HG02852 (cell line): ENCODE measurements at regions not wholly inside any gene's neighbourhood (a gene's known extent, or its start where the extent isn't known, plus 50 kb on each side); places are given as distances from the start of the nearest gene placed in this dataset.

ENCODE experiments used
- ATAC-seq: cut with Tn5 transposase; IDR thresholded peaks from one replicate; pipeline ENCODE4 v1.9.1; 2021; ENCODE audit warnings: mild to moderate bottlenecking, moderate library complexity; ENCODE audit not compliant: unreplicated experiment

- no peak for ATAC-seq
Observed at GRCh38 chr11:29012507-29012906, 904.3 kb downstream of the METTL15 start.

DNA sequence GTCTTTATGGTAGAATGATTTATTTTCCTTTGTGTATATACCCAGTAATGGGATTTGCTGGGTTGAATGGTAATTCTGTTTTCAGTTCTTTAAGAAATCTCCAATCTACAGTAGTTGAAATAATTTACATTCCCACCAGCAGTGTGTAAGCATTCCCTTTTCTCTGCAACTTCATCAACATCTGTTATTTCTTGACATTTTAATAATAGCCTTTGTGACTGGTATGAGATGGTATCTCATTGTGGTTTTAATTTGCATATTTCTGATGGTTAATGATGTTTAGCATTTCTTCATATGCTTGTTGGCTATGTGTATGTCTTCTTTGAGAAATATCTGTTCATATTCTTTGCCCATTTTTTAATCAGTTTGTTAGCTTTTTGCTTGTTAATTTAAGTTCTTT is 901.2 kb downstream of the METTL15 start:
- no peak for ATAC-seq

DNA sequence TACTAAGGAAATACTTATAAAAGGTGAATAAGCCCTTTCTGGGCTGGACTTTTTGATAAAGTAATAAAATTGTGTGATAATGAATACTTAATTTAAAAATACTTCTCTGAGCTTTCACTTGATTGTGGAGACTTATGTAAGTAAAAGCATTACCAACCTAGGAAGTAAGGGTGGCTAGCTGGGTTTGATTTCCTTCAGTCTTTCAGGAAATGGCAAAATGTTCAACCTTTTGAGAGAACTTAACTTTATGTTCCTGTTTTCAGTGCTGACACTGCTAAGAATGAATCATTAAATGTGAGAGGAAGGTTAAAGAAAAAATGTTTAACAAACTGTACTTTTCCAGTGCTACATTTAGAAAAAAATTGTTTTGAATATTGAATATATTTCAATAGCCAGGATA is 900.3 kb downstream of the METTL15 start:
- ATAC-seq, result no peak

DNA sequence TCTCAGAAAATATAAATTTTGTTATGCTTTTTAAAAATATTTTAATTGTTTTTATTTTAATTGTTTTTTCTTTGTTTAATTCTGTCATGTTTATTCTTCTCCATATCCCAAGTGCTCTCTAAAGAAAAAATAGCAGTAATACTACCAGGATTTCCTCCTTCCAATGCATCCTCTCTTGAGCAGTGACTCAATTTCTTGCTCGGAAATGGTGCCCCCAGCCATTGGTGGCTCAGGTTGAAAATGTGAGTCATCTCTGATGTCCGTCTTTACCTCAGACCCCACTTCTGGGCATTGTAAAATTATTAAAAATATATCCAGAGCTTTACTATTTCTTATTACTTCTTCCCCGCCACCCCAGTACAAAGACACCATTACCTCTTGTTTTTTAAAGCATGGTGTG is 898.5 kb downstream of the METTL15 start:
- ATAC-seq, result no peak

DNA sequence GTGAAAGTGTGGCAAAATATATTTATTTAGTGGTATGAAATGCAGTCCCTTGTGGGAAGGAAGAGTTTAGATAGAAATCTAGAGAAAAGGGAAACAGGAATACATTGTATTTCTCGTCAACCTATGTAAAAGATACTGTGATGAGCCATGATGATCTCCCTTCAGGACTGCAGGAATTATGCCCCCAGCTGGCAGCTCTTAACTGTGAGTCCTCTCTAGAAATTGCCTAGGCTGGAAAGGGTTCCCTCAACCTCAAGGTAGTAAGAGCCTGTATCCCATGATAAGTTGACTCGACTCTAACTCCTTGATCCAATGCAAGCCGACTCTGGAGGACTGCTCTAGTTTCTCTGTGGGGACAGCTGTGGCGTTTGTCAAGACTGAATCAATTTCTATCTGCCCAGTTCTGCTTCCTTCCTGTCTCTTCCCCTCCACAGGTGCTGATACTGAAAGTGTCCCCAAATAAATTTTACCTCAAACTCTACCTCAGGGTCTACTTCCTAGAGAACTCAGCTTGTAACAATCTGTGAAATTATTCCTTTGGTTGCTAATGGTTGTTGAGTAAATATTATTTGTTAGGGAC is 897.3 kb downstream of the METTL15 start:
- ATAC-seq, result no peak

DNA sequence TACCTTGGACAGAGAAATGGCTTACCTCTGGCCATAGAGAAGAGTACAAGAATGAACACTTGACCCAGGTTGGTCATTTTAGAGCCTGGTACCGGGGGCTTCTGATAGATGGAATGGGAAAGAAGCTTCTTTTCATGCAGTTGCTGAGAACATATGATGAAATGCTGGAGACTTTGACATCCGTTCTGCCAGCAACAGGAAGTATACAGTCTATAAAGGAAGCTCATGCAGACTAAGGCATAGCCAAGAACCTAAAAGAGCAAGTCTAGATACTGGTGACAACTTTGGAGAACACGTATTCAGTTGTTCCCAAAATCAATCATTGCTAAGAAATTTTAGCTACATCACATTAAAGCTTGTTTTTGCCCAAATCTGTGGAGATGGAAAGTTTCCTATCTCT is 894.6 kb downstream of the METTL15 start:
- ATAC-seq, result no peak

GRCh38 chr11:28999620-29000019 is 891.4 kb downstream of the METTL15 start:
- no peak for ATAC-seq

DNA sequence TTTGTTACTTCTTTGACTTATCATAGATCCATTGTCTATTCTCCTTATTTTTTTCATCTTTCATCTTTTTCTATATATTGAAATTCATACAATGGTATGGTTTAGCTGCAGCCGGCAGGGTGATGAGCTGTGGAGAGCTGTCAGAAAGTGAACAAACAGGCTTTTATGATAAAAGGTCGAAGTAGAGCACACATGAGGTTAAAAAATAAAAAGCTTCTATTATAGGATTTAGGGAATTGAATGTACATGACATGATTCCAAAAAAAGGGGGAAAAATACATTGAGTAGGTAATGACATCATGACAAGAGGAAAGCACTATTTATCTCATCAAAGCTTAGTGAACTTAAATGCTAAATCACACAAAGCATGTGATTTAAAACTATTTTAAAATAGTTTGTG is 884.8 kb downstream of the METTL15 start:
- no peak for ATAC-seq

GRCh38 chr11:28984231-28984630 is 876.0 kb downstream of the METTL15 start:
- no peak for ATAC-seq

DNA sequence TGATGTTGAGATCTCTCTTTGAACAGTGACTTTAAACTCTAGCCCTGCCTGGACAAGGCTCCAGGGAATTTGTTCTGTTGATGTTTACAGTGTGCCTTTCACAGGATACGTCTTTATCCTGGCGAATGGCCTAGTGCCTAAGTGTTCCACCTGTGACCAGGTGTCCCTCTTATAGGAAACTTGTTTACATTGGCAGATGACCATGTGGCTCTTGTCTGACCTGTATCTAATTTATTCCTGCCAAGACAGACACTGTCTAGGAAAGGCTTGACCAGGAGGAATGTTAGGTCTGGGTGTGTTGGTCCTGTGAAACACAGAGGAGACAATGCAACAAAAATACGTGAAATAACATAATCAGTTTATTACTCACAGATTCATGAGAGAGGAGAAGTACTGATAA is 875.6 kb downstream of the METTL15 start:
- ATAC-seq, result no peak

DNA sequence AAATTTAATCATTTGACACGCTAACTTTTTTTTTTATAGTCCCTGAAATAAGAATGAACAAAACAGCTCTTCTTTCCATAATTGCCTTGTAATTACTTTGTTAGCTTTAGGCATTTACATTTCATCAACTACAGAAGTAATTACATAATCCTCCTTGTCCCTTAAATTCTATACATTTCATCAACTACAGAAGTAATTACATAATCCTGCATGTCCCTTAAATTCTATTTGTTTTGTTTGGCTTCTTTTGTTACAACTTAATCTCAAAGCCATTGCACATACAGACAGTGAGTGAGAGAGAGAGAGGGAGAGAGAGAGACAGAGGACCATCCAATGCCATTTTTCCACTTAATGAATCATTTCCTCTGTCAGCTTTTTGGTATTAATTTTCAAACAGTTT is 873.2 kb downstream of the METTL15 start:
- ATAC-seq, result no peak

DNA sequence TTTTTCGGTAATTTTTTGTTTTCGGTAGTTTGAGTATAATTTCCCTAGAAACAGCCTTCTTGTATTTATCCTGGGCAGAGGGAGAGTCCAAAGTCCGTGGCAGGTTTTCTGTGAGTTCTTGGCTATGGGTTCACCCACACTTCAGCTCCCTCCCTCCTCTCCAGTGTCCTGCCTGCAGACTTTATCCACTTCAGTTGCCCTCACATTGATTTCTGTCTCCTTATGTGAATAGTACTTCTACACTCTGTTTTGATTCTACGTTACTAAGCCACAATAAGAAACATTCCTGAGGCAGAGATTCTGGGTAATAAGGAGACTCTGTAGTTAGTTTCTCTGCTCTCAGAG is 868.6 kb downstream of the METTL15 start:
- no peak for ATAC-seq

DNA sequence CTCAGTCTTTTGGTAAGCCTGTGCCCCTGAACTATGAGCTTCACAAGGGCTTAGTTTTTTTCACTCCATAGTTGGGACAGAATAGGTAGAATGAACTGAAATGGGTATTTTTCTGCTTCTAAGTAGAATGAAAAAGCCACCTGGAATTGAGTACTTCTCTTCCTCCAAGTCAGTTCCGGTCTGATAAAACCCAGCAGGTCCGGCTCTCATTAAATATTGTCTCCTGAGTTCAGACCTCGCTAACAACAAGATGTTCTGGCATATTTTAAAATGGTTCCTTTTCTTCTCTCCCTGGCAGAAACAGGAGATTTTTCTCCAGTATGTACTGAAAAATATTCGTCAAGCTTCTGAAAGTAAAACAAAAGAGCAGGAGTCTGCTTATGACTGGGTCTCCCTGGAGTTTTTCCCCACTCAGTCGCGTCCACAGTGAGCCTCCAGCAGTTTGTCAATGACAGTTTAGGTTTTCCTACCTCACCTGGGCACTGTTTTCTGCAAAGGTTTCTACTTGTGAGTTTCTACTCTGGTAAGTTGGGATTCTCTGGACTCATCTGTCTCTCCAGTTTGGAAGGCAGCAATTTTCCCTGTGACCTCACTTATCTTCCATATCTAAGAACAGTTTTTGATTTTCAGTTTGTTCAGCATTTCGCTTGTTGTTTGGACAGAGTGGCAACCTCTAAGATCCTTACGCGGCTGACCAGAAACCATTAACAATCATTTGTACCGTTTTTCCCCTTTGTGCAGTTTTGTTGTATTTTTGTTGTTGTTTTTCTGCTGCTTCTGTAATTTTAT is 868.0 kb downstream of the METTL15 start:
- no peak for ATAC-seq

DNA sequence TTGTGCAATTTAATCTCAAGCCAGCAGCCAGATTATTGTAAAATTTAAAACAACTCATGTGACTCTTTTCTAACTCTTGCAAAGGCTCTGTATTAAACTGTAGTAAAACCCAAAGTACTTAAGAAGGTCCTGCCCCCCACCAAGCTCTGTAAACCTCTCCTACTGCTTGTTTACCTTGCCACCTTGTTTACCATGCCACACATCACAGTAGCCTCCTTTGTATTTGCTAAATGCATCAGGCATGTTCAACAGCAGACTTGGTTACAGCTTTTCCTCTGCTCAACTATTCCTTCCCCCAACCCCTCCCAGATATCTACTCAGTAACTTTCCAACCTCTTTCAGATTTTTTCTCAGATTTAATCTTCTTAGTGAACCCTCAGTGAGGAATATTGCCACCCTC is 861.6 kb downstream of the METTL15 start:
- ATAC-seq, result no peak

DNA sequence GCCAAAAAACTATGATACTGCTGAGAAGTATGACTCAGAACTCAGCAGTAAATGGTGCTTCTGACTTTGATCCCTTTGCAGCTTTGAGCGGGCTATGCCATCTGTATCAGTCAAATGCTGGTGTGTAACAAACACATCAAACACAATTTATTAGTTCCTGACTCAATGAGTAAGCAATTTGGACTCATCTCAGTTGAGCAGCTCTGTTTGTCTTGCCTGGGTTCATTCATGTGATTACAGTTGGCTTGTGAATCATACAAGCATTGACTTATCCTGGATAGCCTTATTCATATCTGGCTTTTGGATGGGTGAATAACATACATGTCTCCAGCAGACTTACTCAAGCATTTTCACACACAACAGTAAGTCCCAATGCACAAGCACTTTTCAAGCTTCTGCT is 858.8 kb downstream of the METTL15 start:
- no peak for ATAC-seq

GRCh38 chr11:28965819-28966218 is 857.6 kb downstream of the METTL15 start:
- no peak for ATAC-seq

DNA sequence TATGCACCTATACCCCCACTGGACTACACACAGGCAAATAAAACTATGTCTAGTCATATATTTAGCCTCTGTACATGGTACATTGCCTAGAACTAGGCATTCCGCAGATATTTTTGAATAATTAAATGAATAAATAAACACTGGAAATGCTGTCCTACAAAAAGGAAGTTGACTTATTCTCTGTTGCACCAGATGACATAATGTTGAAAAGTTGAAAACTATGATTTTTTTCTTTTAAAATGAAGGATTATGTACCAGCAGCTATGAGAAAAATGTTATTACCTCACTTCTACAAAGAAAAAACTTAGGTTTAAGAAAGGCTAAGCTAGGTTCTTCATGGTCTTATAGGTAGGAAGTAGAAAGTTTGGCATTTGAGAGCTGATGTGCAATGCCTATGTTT is 856.6 kb downstream of the METTL15 start:
- ATAC-seq, result no peak

GRCh38 chr11:28963187-28963586 is 855.0 kb downstream of the METTL15 start:
- ATAC-seq, result no peak

- no peak for ATAC-seq
Observed at GRCh38 chr11:28962502-28962901, 854.3 kb downstream of the METTL15 start.

GRCh38 chr11:28961726-28962125 is 853.5 kb downstream of the METTL15 start:
- ATAC-seq, result no peak

GRCh38 chr11:28956446-28956845 is 848.3 kb downstream of the METTL15 start:
- no peak for ATAC-seq

DNA sequence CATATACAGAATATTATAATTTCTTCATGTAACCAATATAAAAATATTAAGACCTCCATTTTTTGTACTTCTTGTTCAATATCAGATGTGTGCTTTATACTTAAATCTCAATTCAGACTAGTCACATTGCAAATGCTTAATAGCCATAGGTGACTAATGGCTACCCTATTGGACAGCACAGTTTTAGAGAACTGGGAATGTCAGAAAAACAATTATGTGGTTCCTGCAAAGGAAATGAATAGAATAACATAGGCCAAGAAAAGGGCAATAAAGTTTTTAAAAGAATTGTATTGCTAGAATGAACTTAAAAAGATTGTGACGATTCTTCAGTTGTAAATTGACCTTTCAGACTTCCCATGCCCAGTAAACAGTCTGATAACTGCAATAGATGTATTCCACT is 843.0 kb downstream of the METTL15 start:
- no peak for ATAC-seq

DNA sequence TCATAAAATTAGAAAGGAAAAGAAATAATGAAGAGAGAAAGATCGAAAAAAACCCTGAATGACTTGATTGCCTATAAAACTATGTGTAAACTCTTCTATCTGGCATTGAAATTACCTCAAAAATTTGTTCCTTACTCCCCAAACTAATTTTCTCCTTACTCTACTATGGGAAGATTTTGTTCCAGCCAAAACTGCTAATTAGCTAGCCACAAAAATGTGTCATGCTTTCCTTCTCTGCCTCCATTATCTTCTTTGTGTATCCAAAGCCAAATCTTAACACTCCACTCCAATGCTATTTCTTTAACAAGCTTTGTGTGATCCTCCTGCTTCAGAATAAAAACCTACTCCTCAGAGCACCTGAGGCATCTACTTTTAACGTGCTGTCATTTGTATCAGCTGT is 831.2 kb downstream of the METTL15 start:
- no peak for ATAC-seq
